Thoracic aorta (tissue), 2 donors: ENCODE measurements at regions not wholly inside any gene's neighbourhood (a gene's known extent, or its start where the extent isn't known, plus 50 kb on each side); places are given as distances from the start of the nearest gene placed in this dataset.

Source experiments
- ATAC-seq: fragments of 150-250 bp; one replicate; pipeline ENCODE4 v1.8.0; 2017; ENCODE audit warnings: low read depth; ENCODE audit not compliant: insufficient number of reproducible peaks, low FRiP score
- DNase-seq: peaks from one replicate; pipeline ENCODE4 v3.0.0-alpha.2; 2020; ENCODE audit warnings: low spot score
- H3K27ac ChIP-seq, 2 donors: fragments of 200-600 bp; sonication (generic); 1 replicate in 1 of 2; 2 replicates in 1 of 2; pipeline ENCODE4 v1.5.1; 2016; ENCODE audit warnings: mild to moderate bottlenecking in 2 of 2, moderate library complexity in 2 of 2
- H3K27me3 ChIP-seq: fragments of 200-600 bp; sonication (generic); replicated peaks from 2 replicates; pipeline ENCODE4 v1.6.0; 2016; ENCODE audit warnings: mild to moderate bottlenecking; ENCODE audit not compliant: insufficient read depth
- H3K36me3 ChIP-seq: fragments of 200-600 bp; sonication (generic); one replicate; pipeline ENCODE4 v1.5.1; 2016
- H3K4me1 ChIP-seq, 2 donors: fragments of 200-600 bp; sonication (generic); 1 replicate in 1 of 2; 2 replicates in 1 of 2; pipeline versions ENCODE4 v1.5.1 to v1.6.0; 2016; ENCODE audit warnings: low read depth in 2 of 2, mild to moderate bottlenecking in 1 of 2; ENCODE audit not compliant: control insufficient read depth in 1 of 2
- H3K4me3 ChIP-seq: fragments of 200-600 bp; sonication (generic); 2 replicates; pipeline ENCODE4 v1.5.1; 2016; ENCODE audit warnings: mild to moderate bottlenecking
- H3K9me3 ChIP-seq: fragments of 200-600 bp; sonication (generic); 2 replicates; pipeline ENCODE4 v1.5.1; 2016
- CTCF ChIP-seq: fragments of 200-600 bp; sonication (generic); IDR thresholded peaks from one replicate; pipeline ENCODE4 v1.5.1; 2019; ENCODE audit warnings: antibody characterized with exemption

- Histone ChIP-seq H3K9me3 (no peaks in the 10 kb centered on the region), H3K27ac (no peak overlapping the region), H3K27me3 (no peaks in the 10 kb centered on the region), H3K4me1 (no peaks in the 10 kb centered on the region), H3K36me3 (no peaks in the 10 kb centered on the region), H3K4me3 (no peak overlapping the region)
- ATAC-seq (no peak), DNase-seq (no peak)
- TF ChIP-seq CTCF: no peak
Measured at GRCh38 chr4:114076899-114077570, 97.6 kb upstream of the ARSJ start.

- no peaks in the 10 kb centered on the region for H3K36me3 ChIP-seq
- H3K4me1 ChIP-seq: no peaks in the 10 kb centered on the region
- H3K4me3 ChIP-seq: no peak overlapping the region
- no peaks in the 10 kb centered on the region for H3K9me3 ChIP-seq
- no peaks in the 10 kb centered on the region for H3K27me3 ChIP-seq
- H3K27ac ChIP-seq: no peak overlapping the region
- DNase-seq (no peak), ATAC-seq (no peak)
- TF ChIP-seq CTCF: no peak
Measured at GRCh38 chr4:114077610-114078009, 98.2 kb upstream of the ARSJ start.

GRCh38 chr4:114078636-114079035 lies 99.2 kb upstream of the ARSJ start:
- Histone ChIP-seq H3K27me3 (no peaks in the 10 kb centered on the region), H3K9me3 (no peaks in the 10 kb centered on the region), H3K4me1 (no peaks in the 10 kb centered on the region), H3K36me3 (no peaks in the 10 kb centered on the region), H3K27ac (no peak overlapping the region), H3K4me3 (no peak overlapping the region)
- no peak for TF ChIP-seq CTCF
- DNase-seq (no peak), ATAC-seq (no peak)

- Histone ChIP-seq H3K9me3 (no peaks in the 10 kb centered on the region), H3K27ac (no peak overlapping the region), H3K36me3 (no peaks in the 10 kb centered on the region), H3K27me3 (no peaks in the 10 kb centered on the region), H3K4me1 (no peaks in the 10 kb centered on the region), H3K4me3 (no peak overlapping the region)
- ATAC-seq (no peak), DNase-seq (no peak)
- no peak for TF ChIP-seq CTCF
Measured at GRCh38 chr4:114081783-114082182, 102.3 kb upstream of the ARSJ start.

- ATAC-seq (no peak), DNase-seq (no peak)
- no peak for TF ChIP-seq CTCF
- Histone ChIP-seq H3K9me3 (no peaks in the 10 kb centered on the region), H3K4me1 (no peaks in the 10 kb centered on the region), H3K27me3 (no peaks in the 10 kb centered on the region), H3K4me3 (no peak overlapping the region), H3K36me3 (no peaks in the 10 kb centered on the region), H3K27ac (no peak overlapping the region)
Measured at GRCh38 chr4:114082348-114082747, 102.9 kb upstream of the ARSJ start.
